ENCODE measurements at regions not wholly inside any gene's neighbourhood (a gene's known extent, or its start where the extent isn't known, plus 50 kb on each side); places are given as distances from the start of the nearest gene placed in this dataset.

DNA sequence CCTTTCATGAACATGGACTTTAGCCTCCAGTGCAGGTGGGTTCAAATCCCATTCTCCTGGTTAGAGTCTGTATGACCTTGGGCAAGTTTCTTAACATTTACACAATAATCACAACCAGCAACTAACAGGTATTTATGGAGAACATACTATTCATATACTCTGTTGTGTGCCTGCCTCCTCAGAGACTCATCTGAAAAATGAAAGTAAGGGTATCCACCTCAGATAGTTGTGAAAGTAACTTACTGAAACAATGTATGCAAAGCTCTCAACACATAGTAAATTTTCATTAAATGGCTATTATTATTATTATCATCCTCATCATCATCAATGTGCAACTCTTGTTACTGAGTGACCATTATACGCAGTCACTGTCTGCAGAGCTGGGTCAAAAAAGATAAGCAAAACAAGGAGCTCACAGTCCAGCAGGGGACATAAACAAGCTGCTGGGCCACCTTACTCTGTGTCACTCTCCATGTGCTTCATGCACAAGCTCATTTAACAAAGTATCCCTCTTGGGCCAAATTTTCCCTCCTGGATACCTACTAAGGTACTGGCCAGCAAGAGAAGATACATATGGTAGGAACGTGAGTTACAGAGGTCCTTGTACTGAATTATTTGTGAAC, 70.9 kb upstream of the FNDC3A start:
- TF ChIP-seq CTCF (IDR thresholded peaks at IDR 0.05; ENCODE audit: low read depth, low read length, poor library complexity, severe bottlenecking) (no peak), EZH2phosphoT487 (IDR thresholded peaks at IDR 0.05; ENCODE audit: borderline replicate concordance, low read length) (no peak)

All from DOHH2 (cell line).